ENCODE measurements at regions not wholly inside any gene's neighbourhood (a gene's known extent, or its start where the extent isn't known, plus 50 kb on each side); places are given as distances from the start of the nearest gene placed in this dataset.
"Not testable (repeated sequence)": the region's sequence is repeated elsewhere in the genome, so short reads cannot be mapped to it uniquely, and the experiment has no call there.

DNA sequence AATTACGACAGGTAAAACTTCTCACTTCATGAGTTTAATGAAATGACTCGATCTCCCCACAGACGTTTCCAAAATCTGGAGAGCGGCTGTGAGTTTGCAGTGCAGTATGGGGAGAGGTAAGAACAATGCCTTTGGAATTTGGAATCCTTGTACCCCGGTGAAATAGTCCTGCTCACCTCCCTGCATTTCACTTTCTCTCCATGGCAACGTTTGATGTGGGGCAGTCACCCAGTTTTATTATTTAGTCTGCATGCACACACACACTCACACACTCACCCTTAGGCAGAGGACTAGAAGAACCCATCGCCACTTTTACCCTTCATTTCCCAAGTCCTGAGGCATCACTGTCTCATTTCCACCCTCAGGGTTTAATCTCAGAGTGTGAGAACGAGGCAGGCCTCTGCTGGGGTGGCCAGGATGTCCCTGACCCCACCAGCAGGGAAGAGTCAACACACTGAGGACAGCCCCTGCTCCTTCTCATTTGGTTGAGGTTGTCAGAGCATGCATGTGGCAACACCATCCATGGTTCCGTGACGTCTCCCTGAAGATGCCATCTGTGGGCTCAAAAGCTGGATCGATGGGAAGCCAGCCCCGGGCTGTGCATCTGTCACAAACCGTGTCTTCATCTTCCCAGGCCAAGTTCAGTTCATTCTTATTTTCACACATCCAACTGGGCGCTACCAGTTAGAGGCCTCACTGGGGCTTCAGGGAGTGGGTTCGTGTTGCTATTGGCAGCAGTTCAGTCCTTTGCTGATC, 119.8 kb upstream of the TRIM2 start:
- H3K4me3 ChIP-seq (ENCODE audit: low read length) = no peak overlapping the region
- no peak for TF ChIP-seq ZNF274 (IDR thresholded peaks at IDR 0.05; ENCODE audit: low read depth, low read length)

DNA sequence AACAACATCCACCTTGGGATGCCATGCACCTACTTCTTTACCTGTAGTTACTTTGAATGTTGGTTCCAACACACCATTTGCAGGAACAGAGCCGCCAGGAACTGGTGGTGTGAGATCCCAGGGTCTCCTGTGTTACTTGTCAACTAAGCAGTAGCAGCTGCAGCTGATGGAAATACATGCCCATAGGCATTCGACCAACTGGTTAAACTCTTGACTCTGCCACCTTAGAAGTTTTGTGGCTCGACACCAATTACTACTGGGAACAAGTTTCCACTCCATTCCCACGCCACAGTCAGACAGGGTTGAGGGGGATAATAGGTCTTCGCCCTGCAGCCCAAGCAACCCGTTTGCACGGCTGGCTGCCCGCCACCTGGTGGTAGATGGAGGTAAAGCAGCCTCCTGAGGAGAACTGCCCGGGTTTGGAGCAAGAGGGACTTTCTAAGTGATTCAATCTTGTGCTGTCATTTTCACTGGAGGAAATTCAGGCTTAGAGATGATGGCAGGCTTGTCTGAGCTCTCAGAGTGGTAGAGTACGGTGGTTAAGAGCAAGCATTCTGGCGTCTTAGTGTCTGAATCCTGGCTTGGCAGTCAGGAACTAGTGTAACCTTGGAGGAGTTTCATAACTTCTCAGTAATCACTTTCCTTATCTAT, 119.1 kb upstream of the TRIM2 start:
- no peak overlapping the region for H3K4me3 ChIP-seq (ENCODE audit: low read length)
- no peak for TF ChIP-seq ZNF274 (IDR thresholded peaks at IDR 0.05; ENCODE audit: low read depth, low read length)

DNA sequence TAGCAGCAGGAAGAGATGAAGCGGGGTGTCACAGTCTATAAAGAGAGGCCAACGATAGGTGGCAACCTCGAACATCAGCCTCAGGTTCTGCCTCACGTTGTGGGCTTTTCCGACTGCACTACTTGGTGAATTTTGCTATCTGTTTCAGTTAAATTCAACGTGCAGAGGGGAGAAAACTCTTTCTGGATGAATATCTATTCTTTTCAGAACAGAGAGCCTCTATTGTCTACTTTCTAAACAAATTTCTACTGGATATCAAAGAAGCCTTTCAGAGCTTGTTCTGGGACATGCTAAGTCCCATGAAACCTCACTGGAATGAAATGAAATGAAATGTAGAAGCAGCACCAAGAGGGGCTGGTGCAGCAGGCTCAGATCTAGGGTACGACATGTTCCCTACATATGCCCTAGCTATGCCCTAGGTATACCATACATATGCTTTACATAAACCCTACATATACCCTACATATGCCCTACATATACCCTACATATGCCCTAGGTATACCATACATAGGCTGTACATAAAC, 116.5 kb upstream of the TRIM2 start:
- H3K4me3 ChIP-seq (ENCODE audit: low read length) = no peak overlapping the region
- no peak for TF ChIP-seq ZNF274 (IDR thresholded peaks at IDR 0.05; ENCODE audit: low read depth, low read length)

DNA sequence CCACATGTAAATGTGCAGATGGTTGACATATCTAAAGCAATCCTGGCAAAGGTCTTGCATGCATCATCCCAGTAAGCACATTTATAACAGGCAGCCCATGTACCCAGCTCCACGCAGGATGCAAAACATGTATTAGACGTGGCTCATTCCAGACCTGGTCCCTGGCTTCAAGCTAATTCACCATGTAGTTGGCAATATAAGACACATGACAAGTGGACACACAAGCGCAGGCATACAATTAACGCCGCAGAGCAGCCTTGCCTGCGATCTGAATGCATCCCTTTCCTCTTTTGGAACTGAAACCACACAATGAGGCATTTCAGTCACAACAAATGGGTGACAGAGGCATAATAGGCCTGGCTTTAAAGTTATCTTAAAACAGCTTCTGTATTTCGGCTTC, 114.5 kb upstream of the TRIM2 start:
- H3K4me3 ChIP-seq (ENCODE audit: low read length) = no peak overlapping the region
- no peak for TF ChIP-seq ZNF274 (IDR thresholded peaks at IDR 0.05; ENCODE audit: low read depth, low read length)

DNA sequence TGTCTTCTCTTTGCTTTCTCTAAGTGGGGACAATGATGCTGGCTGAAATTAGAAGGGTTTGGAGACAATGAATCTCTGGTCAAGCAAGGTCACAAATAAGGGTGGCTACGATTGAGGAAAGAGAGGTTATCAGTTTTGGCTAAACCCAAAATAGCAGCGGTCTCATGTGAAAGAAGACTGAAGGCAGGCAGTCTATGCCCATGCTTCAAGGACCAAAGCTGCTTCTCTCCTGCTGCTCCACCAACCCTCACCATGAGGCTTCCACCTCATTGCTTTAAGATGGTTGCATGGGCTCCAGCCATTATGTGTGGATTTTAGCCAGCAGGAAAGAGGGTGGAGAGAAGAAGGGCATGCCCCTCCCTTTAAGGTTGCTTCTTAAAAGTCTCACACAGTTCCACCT, 114.1 kb upstream of the TRIM2 start:
- no peak overlapping the region for H3K4me3 ChIP-seq (ENCODE audit: low read length)
- no peak for TF ChIP-seq ZNF274 (IDR thresholded peaks at IDR 0.05; ENCODE audit: low read depth, low read length)

DNA sequence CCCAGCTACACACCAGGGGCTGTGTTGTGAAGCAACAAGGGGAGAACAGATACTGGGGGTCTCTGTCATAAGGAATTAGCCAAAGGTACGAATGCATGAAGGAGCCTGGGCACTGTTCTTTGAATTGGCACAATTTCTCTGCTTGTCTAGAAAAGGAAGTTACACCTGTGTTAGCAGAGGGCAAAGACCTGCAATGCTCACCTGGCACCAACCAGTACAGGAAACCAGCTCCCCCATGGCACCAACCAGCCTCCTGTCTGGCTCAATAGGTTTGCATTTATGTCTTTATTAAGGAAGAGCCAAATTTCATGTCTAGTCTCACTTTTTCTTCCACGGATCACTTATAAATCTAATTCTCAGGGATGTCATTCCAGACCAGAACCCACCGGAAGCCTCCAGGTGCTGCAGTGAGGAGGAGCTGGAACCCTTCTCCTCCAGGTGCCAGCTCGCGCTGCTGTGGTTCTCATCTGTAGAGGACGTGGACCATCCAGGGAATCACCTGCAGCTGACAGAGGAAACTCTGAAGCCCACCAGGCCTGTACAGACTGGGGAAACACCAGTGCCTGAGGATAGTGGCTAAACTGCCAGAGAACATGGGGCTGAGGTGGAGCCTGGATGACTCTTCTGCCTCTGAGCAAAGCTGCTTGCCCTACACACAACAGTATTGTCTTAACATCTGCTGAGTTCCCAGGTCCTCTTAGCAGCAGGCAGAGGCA, 113.4 kb upstream of the TRIM2 start:
- H3K4me3 ChIP-seq (ENCODE audit: low read length) = no peak overlapping the region
- TF ChIP-seq ZNF274 (IDR thresholded peaks at IDR 0.05; ENCODE audit: low read depth, low read length) = no peak

DNA sequence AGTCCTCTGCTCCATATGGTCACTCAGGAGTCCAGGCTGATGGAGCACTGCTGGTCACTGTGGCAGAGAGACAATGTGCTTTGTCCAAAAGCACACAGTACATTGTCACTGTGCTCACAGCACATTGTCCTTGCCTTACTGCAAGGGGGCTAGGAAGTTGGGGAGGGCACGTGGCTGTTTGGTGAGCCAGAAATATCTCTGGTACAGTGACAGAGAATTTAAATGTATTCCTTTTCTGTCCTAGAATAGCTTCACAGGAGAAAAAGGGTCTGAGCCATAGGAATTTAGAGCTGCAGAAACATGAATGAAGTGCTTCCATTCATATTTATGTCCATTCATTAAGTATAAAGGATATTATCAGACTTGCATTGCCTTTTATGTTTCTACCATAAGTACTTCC, 110.8 kb upstream of the TRIM2 start:
- H3K4me3 ChIP-seq (ENCODE audit: low read length) = no peak overlapping the region
- no peak for TF ChIP-seq ZNF274 (IDR thresholded peaks at IDR 0.05; ENCODE audit: low read depth, low read length)

DNA sequence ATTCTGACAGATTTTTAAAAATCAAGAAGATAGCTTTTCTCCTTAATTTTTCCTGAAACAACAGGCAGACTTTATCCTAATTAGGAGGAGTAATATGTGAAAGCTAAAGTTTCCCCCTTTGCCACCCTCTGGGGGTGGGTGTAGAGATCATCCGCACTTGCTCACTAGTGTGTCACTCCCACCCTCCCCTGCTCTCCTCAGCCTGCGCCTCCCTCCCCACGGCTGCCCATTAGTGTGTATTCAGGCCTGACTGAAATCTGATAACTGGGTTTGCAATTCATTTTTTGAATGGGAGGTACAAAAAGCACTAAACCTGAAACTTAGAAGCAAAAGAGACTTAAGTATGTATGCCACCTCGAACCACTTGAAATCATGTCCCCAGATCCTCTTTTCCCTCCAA, 110.4 kb upstream of the TRIM2 start:
- no peak for TF ChIP-seq ZNF274 (IDR thresholded peaks at IDR 0.05; ENCODE audit: low read depth, low read length)
- no peak overlapping the region for H3K4me3 ChIP-seq (ENCODE audit: low read length)

DNA sequence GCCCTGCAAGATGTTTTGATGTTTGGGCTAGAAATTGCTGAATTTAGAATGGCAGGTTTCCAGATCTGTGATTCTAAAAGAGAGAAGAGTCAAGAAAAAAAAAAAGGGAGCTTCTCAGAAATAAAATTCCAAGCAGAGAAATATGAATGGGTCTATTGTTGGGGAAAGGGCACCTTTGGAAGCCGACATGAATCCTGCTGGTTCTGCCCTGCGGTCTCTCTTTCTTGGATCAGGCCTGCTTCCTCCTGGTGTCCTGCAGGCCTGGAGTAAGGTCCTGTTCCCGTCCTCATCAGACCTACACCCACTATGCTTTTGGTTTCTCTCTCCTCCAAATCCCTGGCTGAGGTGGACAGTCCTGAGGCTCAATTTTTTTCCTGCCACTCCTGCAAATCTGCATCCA, 109.8 kb upstream of the TRIM2 start:
- no peak for TF ChIP-seq ZNF274 (IDR thresholded peaks at IDR 0.05; ENCODE audit: low read depth, low read length)

DNA sequence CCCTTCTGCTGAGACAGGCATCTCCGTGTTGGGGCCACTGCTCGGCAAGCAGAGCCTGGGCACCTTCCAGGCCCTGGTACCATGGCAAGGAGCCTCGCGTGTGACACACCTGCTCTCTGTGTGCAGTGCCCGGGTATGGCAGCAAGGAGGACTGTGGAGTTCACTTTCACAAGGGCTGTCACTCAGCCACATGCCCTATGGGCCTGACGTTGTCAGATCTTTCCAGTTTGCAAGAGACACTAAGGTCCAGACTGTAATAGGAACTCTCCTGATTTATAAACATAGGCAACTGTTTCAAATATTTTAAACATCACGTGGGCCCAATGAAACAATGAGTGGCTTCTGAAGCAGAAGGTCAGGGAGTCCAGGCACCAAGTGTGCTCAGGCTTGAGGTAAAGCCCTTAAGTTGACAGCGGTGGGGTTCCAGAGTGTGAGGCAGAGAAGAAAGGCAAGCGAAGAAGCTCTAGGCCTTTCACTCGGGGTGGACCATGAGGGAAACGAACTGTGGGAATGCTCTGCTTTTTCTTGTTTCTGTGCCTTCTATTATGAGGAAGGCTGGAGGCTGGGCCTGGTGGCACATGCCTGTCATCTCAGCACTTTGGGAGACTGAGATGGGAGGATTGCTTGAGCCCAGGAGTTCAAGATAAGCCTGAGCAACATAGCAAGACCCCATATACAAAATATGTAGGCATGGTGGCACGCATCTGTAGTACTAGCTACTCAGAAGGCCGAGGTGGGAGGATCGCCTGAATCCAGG, 108.6 kb upstream of the TRIM2 start:
- no peak for TF ChIP-seq ZNF274 (IDR thresholded peaks at IDR 0.05; ENCODE audit: low read depth, low read length)
- H3K4me3 ChIP-seq (ENCODE audit: low read length) = no peak overlapping the region

More for the DNA sequence above, 109.8 kb upstream of the TRIM2 start:
- no peak overlapping the region for H3K4me3 ChIP-seq (ENCODE audit: low read length)

DNA sequence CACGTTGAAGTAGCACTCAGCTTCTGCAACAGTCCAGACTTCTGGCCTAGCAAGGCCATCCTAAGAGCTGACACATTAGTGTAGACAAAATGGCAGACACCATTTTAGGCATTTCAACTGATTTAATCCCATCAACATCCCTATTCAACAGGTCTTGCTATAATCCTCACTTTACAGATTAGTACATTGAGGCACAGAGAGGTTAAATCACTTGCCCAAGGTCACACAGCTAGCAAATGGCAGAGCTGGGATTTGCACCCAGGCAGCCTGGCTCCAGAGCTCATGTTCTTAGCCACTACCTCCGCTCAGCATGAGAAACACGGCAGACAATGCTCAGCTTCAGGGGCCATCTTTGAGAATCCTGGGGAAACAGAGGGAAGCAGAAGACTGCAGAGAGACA, 107.9 kb upstream of the TRIM2 start:
- H3K4me3 ChIP-seq (ENCODE audit: low read length) = no peak overlapping the region
- no peak for TF ChIP-seq ZNF274 (IDR thresholded peaks at IDR 0.05; ENCODE audit: low read depth, low read length)

DNA sequence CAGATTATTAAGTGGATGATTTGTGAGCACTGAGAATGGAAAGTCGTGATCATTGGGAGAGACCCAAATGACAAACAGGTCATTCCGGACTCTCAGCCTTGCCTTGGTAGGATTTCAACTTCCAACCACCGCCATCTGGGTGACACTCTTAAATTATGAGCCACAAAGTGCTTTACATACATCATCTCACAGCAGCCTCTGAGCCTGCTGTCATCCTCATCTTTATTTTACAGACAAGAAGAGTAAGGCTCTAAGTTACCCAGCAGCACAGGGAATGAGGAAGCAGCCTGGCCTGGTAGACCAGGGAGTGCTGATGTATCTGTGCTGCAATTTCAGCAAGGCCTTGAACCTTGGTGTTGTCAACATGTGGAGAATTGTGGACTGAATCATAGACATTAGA, 105.8 kb upstream of the TRIM2 start:
- TF ChIP-seq ZNF274 (IDR thresholded peaks at IDR 0.05; ENCODE audit: low read depth, low read length) = no peak

DNA sequence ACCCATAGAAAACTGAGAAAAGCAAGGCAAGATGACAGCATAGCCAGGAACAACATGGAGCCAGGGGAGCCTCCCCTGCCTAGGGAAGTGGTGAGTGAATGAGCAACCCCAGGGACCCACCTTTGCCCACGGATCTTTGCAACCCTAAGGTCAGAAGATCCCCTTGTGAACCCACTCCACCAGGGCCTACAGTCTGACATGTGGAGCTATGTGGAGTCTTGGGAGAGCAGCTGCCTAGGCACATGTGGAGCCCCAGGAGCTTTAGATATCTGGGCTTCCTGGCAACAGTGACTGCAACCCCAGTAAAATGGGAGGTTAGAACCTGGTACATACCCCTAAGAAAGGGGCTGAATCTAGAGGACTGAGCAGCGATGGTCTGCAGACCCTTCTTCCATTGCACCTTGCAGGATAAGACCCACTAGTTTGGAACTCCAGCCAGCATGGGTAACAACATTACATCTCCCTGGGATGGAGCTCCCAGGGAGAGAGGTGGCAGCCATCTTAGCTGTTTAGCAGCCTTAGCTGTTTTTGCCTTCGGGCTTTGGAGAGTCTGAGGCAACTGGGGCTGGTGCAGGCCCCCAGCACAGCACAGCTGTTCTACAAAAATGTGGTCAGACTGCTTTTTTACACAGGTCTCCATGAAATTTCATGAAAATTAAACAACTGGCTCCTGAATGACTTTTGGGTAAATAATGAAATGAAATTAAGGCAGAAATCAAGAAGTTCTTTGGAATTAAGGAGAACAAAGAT, 104.7 kb upstream of the TRIM2 start:
- H3K4me3 ChIP-seq (ENCODE audit: low read length) = no peak overlapping the region
- no peak for TF ChIP-seq ZNF274 (IDR thresholded peaks at IDR 0.05; ENCODE audit: low read depth, low read length)

More for the DNA sequence above, 105.8 kb upstream of the TRIM2 start:
- H3K4me3 ChIP-seq (ENCODE audit: low read length) = no peak overlapping the region

DNA sequence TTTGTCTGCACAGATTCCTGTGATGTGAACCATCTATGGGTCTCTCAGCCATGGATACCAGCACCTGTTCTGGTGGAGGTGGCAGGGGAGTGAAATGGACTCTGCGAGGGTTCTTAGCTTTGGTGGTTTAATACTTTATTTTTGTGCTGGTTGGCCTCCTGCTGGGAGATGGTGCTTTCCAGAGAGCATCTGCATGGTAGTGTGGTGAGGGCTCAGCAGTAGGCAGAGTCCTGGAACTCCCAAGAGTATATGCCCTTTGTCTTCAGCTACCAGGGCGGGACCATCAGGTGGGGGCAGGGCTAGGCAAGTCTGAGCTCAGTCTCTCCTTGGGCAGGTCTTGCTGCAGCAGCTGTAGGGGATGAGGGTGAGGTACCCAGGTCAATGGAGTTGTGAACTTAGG, 97.5 kb upstream of the TRIM2 start:
- H3K4me3 ChIP-seq (ENCODE audit: low read length) = not testable (repeated sequence)
